T-cell (primary cell): ENCODE measurements at regions not wholly inside any gene's neighbourhood (a gene's known extent, or its start where the extent isn't known, plus 50 kb on each side); places are given as distances from the start of the nearest gene placed in this dataset.
A peak's percentile ranks its signal among the peaks of the same experiment; 100 is the strongest.

Experiments used
- ATAC-seq, 4 experiments: fragments of 200-7000 bp in 3 of 4; fragments of 150-1000 bp in 1 of 4; cut with Tn5 transposase; replicated peaks in 1 of 4; 1 replicate in 3 of 4; 2 replicates in 1 of 4; pipeline ENCODE4 v1.10.0; 2021; ENCODE audit warnings: moderate library complexity in 3 of 4, mild to moderate bottlenecking in 2 of 4, moderate number of reproducible peaks in 1 of 4
- CTCF ChIA-PET, 2 donors: fragments of 300-600 bp; sonication (Branson Sonifier 250); formaldehyde crosslinking; loops; one replicate each; lab custom pipeline; 2022; ENCODE audit warnings: antibody characterized with exemption in 2 of 2; lab: Charles Lee
- POLR2A ChIA-PET, 2 donors: fragments of 300-600 bp; sonication (Branson Sonifier 250); formaldehyde crosslinking; loops; one replicate each; lab custom pipeline; 2022; ENCODE audit warnings: antibody characterized with exemption in 2 of 2; lab: Charles Lee
- DNase-seq, 35 experiments: peaks; one replicate each; pipeline versions ENCODE4 v3.0.0 to v3.0.0-alpha.2; 2013 to 2023
- H3K27ac ChIP-seq: one replicate; pipeline ENCODE4 v1.5.1; 2013; ENCODE audit warnings: low read length
- H3K27me3 ChIP-seq, 2 experiments: replicated peaks in 1 of 2; 1 replicate in 1 of 2; 2 replicates in 1 of 2; pipeline versions ENCODE4 v1.6.1 to v1.7.0; 2013; ENCODE audit warnings: low read length in 1 of 2, mixed read lengths in 1 of 2; ENCODE audit not compliant: control insufficient read depth in 2 of 2, insufficient read depth in 2 of 2; ENCODE audit errors: extremely low read depth in 1 of 2
- H3K36me3 ChIP-seq, 2 donors: 1 replicate in 1 of 2; 2 replicates in 1 of 2; pipeline versions ENCODE4 v1.6.1 to v1.7.0; 2013; ENCODE audit warnings: low read length in 1 of 2; ENCODE audit not compliant: control insufficient read depth in 2 of 2, insufficient read depth in 1 of 2; ENCODE audit errors: extremely low read depth in 1 of 2
- H3K4me1 ChIP-seq, 2 experiments: 1 replicate in 1 of 2; 2 replicates in 1 of 2; pipeline versions ENCODE4 v1.6.1 to v1.7.0; 2013; ENCODE audit warnings: low read length in 2 of 2, mixed read lengths in 1 of 2; ENCODE audit not compliant: insufficient read depth in 2 of 2, control insufficient read depth in 1 of 2; ENCODE audit errors: extremely low read depth in 1 of 2
- H3K4me3 ChIP-seq, 2 donors: 1 replicate in 1 of 2; 2 replicates in 1 of 2; pipeline versions ENCODE4 v1.5.1 to v1.7.0; 2013; ENCODE audit warnings: mild to moderate bottlenecking in 2 of 2, low read length in 1 of 2, moderate library complexity in 1 of 2; ENCODE audit not compliant: control insufficient read depth in 1 of 2; ENCODE audit errors: extremely low read depth in 1 of 2
- H3K9me3 ChIP-seq: 2 replicates; pipeline ENCODE4 v1.7.0; 2013
- H3K27ac Mint-ChIP-seq, 2 donors: one replicate each; pipeline ENCODE4 v1.8.0; 2020 to 2021; ENCODE audit warnings: mild to moderate bottlenecking in 2 of 2, mixed read lengths in 2 of 2
- H3K27me3 Mint-ChIP-seq, 2 donors: one replicate each; pipeline ENCODE4 v1.8.0; 2021 to 2022; ENCODE audit warnings: mixed read lengths in 2 of 2
- H3K36me3 Mint-ChIP-seq: one replicate; pipeline ENCODE4 v1.8.0; 2021; ENCODE audit warnings: mixed read lengths
- H3K4me1 Mint-ChIP-seq, 3 donors: one replicate each; pipeline ENCODE4 v1.8.0; 2020 to 2022; ENCODE audit warnings: mixed read lengths in 3 of 3, mild to moderate bottlenecking in 1 of 3
- H3K4me3 Mint-ChIP-seq, 3 donors: one replicate each; pipeline ENCODE4 v1.8.0; 2020 to 2022; ENCODE audit warnings: mild to moderate bottlenecking in 3 of 3, mixed read lengths in 3 of 3, moderate library complexity in 3 of 3
- H3K9me3 Mint-ChIP-seq, 3 donors: one replicate each; pipeline ENCODE4 v1.8.0; 2020 to 2022; ENCODE audit warnings: mixed read lengths in 3 of 3
- WGBS: methylation state at CpG from one replicate; pipeline ENCODE4 v1.1.5; 2013; ENCODE audit warnings: missing lambda C conversion rate; ENCODE audit not compliant: insufficient coverage; 5-methylcytosine and 5-hydroxymethylcytosine counted together

DNA sequence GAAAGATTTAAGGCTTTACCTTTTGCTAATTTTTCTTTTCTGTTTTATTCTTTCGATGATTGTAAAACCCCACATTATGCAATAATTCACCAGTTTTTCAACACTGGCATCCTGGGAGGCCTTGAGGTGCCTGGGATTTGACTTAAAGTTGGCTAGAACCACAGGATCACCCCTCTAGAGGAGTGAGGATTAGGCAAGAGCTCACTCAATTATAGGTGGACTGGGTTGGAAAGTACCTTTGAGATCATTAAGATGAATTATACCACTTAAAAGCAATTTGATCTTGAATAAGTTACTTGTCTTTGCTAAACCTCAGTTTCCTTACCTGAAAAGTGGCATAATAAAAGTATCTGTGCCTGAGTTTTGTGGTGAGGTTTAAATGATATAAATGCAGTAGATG is 212.8 kb upstream of the TPRG1 start:
- no peak overlapping the region for H3K4me3 Mint-ChIP-seq
- H3K4me3 ChIP-seq, result no peak overlapping the region
- ChIA-PET POLR2A (no interaction called here), CTCF (interaction anchor here (0.6 to 11.8 kb wide), 6 partner anchors 8 to 1221 kb away, joined by 3 to 377 read pairs (median 6); no protein-coding TSS in a partner anchor)
- peaks cover 0 to 7% (median 1%) of the 10 kb centered on the region in 3 donors for H3K4me1 Mint-ChIP-seq
- peak in 1 of 4 experiments; percentile 38 for ATAC-seq
- no peaks in the 10 kb centered on the region for H3K4me1 ChIP-seq
- H3K27me3 Mint-ChIP-seq, result peaks cover 0 to 4% of the 10 kb centered on the region in 2 donors
- H3K27ac Mint-ChIP-seq, result no peak overlapping the region
- no peaks in the 10 kb centered on the region for H3K9me3 ChIP-seq
- WGBS, result no CpG with 5 or more reads among the region's 1 CpG
- H3K36me3 Mint-ChIP-seq, result no peaks in the 10 kb centered on the region
- no peak for DNase-seq
- H3K36me3 ChIP-seq, result no peaks in the 10 kb centered on the region
- H3K27ac ChIP-seq, result no peak overlapping the region
- H3K27me3 ChIP-seq, result no peaks in the 10 kb centered on the region
- no peaks in the 10 kb centered on the region for H3K9me3 Mint-ChIP-seq

- ATAC-seq (no peak), DNase-seq (no peak)
- 100% methylated on average over 2 of the region's 13 CpGs for whole genome bisulfite sequencing
- no peak overlapping the region for H3K27ac Mint-ChIP-seq
- H3K27me3 Mint-ChIP-seq, result peaks cover 3 to 4% of the 10 kb centered on the region in 2 donors
- no peak overlapping the region for H3K4me3 Mint-ChIP-seq
- H3K36me3 Mint-ChIP-seq, result no peaks in the 10 kb centered on the region
- Histone ChIP-seq H3K27ac (no peak overlapping the region), H3K27me3 (peaks cover 0 to 3% of the 10 kb centered on the region in 2 experiments), H3K36me3 (no peaks in the 10 kb centered on the region), H3K4me1 (no peaks in the 10 kb centered on the region), H3K4me3 (no peak overlapping the region), H3K9me3 (no peaks in the 10 kb centered on the region)
- no peaks in the 10 kb centered on the region for H3K9me3 Mint-ChIP-seq
- ChIA-PET POLR2A (no interaction called here), CTCF (interaction anchor here (0.6 to 11.8 kb wide), 5 partner anchors 9 to 1225 kb away, joined by 3 to 377 read pairs (median 7); no protein-coding TSS in a partner anchor)
- H3K4me1 Mint-ChIP-seq, result peaks cover 0 to 7% (median 0%) of the 10 kb centered on the region in 3 donors
Measured at GRCh38 chr3:188962253-188963247, 209.2 kb upstream of the TPRG1 start.

DNA sequence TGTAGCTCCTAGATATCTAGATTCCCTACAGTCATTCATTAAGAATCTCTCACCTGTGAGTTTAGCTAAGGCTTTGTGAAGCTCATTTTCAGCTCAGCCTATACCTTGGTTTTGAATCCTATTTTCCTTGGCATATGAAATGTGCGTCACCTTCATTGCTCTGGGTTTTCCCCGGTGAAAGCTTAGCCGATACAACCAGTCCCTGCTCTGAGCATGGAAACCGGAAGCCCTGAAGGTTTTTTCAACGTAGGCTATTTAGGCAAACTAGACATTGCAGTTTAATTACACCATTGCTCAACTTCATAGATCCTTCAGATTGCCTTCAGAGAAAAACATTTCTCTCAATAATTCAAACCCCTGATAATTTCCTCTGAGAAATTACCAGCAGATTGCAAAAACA is 206.8 kb upstream of the TPRG1 start:
- ATAC-seq (no peak), DNase-seq (no peak)
- H3K27ac Mint-ChIP-seq, result no peak overlapping the region
- no peaks in the 10 kb centered on the region for H3K36me3 ChIP-seq
- no peaks in the 10 kb centered on the region for H3K36me3 Mint-ChIP-seq
- ChIA-PET CTCF (interaction anchor here (1.0 to 1.1 kb wide), 3 partner anchors 10 to 171 kb away, joined by 3 to 9 read pairs (median 4); no protein-coding TSS in a partner anchor), POLR2A (no interaction called here)
- H3K4me1 ChIP-seq, result no peaks in the 10 kb centered on the region
- H3K27me3 Mint-ChIP-seq, result peaks cover 3 to 4% of the 10 kb centered on the region in 2 donors
- WGBS, result 94% methylated on average over 5 of the region's 5 CpGs
- no peak overlapping the region for H3K4me3 ChIP-seq
- H3K4me1 Mint-ChIP-seq, result peaks cover 0 to 5% (median 0%) of the 10 kb centered on the region in 3 donors
- no peak overlapping the region for H3K4me3 Mint-ChIP-seq
- peaks cover 0 to 3% of the 10 kb centered on the region in 2 experiments for H3K27me3 ChIP-seq
- H3K9me3 Mint-ChIP-seq, result no peaks in the 10 kb centered on the region
- H3K9me3 ChIP-seq, result no peaks in the 10 kb centered on the region
- H3K27ac ChIP-seq, result no peak overlapping the region

DNA sequence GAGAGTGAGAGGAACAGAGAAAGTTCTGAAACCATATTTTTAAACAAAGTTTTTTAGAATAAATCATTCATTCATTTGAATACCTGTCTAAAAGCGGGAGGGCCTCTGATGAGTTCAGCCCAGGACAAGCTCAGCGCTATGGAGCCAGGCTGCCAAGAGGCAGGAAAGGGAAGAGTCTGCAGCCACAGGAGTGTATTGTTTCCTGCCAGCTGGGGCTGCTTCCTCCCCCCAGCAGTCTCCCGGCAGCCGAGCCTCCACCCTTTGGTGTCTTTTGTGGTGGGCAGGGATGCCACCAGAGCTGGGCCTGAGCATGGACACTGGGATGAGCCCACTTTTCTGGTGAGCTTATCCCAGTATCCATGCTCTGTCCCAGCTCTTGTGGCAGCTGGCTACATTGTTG is 199.5 kb upstream of the TPRG1 start:
- H3K9me3 ChIP-seq, result no peaks in the 10 kb centered on the region
- no peak for ATAC-seq
- WGBS, result 43% methylated on average over 2 of the region's 4 CpGs

DNA sequence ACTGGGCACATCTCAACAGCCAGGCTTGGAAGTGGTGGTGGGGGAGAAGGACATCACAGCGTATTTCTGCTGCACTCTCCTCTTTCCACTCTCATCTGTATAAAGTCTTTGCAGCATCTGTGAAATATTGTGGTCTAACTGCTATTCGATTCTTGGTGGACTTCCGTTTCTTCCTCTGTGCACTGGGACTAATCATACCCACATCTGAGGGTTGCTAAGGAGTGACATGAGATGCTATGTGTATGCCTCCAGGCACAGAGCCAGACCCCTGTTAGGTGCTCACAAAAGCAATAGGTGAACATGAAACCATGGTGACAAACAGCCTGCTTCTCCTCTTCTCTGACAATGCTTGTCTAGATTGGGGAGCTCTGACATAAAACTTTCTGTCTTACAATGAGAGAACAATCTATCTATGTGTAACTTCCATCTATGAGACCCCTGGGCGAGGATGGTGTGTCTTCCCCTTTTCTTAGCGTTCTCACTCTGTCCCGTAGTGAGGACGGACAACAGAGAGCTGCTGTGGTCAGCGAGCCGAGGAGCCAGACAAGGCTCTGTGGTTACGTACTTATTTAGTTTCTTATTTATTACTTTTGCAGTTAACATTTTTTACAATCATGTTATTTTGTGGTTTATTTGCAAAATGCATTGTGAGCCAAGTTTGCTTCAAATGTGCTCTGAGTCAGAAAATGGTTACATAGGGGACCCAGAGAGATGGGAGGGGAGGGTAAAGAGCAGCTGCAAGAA is 196.7 kb upstream of the TPRG1 start:
- H3K9me3 ChIP-seq, result no peaks in the 10 kb centered on the region
- peak overlapping the region in 1 of 3 donors; percentile 4 for H3K4me3 Mint-ChIP-seq
- peak; percentile 63 to 91 (median 71) for ATAC-seq
- peak overlapping the region; percentile 47 for H3K27ac ChIP-seq
- WGBS, result no CpG with 5 or more reads among the region's 10 CpGs
- peak overlapping the region; percentile 53 to 64 for H3K27ac Mint-ChIP-seq
- H3K9me3 Mint-ChIP-seq, result no peaks in the 10 kb centered on the region
- peak in 24 of 35 experiments; percentile 2 to 59 (median 12) for DNase-seq
- peaks cover 15 to 25% (median 19%) of the 10 kb centered on the region in 3 donors for H3K4me1 Mint-ChIP-seq
- peaks cover 4% of the 10 kb centered on the region for H3K36me3 Mint-ChIP-seq
- peaks cover 0 to 5% of the 10 kb centered on the region in 2 experiments for H3K27me3 ChIP-seq
- ChIA-PET POLR2A (no interaction called here), CTCF (interaction anchor here in 1 of 2 donors (0.8 to 2.4 kb wide), 2 partner anchors 1235 to 1236 kb away, joined by 4 to 9 read pairs; no protein-coding TSS in a partner anchor)
- H3K36me3 ChIP-seq, result no peaks in the 10 kb centered on the region
- peaks cover 0 to 22% of the 10 kb centered on the region in 2 experiments for H3K4me1 ChIP-seq
- H3K4me3 ChIP-seq, result no peak overlapping the region
- peaks cover 10 to 19% of the 10 kb centered on the region in 2 donors for H3K27me3 Mint-ChIP-seq

More for the DNA sequence above, 199.5 kb upstream of the TPRG1 start:
- Mint-ChIP-seq H3K4me1 (peaks cover 15 to 25% (median 19%) of the 10 kb centered on the region in 3 donors), H3K36me3 (peaks cover 4% of the 10 kb centered on the region), H3K4me3 (no peak overlapping the region), H3K27ac (no peak overlapping the region), H3K9me3 (no peaks in the 10 kb centered on the region), H3K27me3 (peaks cover 10 to 20% of the 10 kb centered on the region in 2 donors)
- no peak overlapping the region for H3K4me3 ChIP-seq
- no peaks in the 10 kb centered on the region for H3K36me3 ChIP-seq
- POLR2A ChIA-PET, result no interaction called here
- no peak overlapping the region for H3K27ac ChIP-seq
- no peak for DNase-seq
- peaks cover 0 to 22% of the 10 kb centered on the region in 2 experiments for H3K4me1 ChIP-seq
- peaks cover 0 to 5% of the 10 kb centered on the region in 2 experiments for H3K27me3 ChIP-seq
- CTCF ChIA-PET, result interaction anchor here in 1 of 2 donors (0.6 kb wide), 1 partner anchor 170 kb away, joined by 3 read pairs; no protein-coding TSS in a partner anchor
